ENCODE measurements at regions not wholly inside any gene's neighbourhood (a gene's known extent, or its start where the extent isn't known, plus 50 kb on each side); places are given as distances from the start of the nearest gene placed in this dataset.

DNA sequence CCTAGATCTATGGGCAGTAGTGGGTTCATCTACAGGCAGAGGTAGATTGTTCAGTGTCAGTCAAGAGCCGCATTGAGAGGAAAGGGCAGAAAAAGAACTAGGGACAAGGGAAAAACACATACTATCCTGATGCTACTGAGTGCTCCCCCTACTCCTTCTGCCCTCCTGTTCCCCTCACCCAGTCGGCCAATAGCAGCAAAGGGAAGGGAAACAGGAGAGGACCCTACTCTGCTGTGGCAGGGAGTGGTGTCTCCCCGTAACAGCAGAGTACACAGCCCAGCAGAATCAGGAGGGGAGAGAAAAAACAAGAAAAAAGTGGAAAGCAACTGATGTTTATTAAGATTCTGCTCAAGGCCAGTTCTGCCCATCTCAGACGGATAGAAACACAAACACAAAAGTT is 136.1 kb upstream of the CCDC150 start:
- TF ChIP-seq CREB1 (IDR thresholded peaks at IDR 0.05; ENCODE audit: low read depth) = no peak
- no peak for TF ChIP-seq TEAD4 (IDR thresholded peaks at IDR 0.05)
- no peak for TF ChIP-seq YY1 (IDR thresholded peaks at IDR 0.05; ENCODE audit: low read depth)
- no peak for TF ChIP-seq FOXM1 (IDR thresholded peaks at IDR 0.05; ENCODE audit: borderline replicate concordance, low read depth)
- TF ChIP-seq EGR1 (IDR thresholded peaks at IDR 0.05) = no peak
- TF ChIP-seq EP300 (IDR thresholded peaks at IDR 0.05; ENCODE audit: borderline replicate concordance) = no peak
- no peak for TF ChIP-seq NFIC (IDR thresholded peaks at IDR 0.05)
- no peak for TF ChIP-seq RAD21 (IDR thresholded peaks at IDR 0.05; ENCODE audit: low read depth)
- TF ChIP-seq MAX (IDR thresholded peaks at IDR 0.05) = no peak
- TF ChIP-seq, protein P1, sequence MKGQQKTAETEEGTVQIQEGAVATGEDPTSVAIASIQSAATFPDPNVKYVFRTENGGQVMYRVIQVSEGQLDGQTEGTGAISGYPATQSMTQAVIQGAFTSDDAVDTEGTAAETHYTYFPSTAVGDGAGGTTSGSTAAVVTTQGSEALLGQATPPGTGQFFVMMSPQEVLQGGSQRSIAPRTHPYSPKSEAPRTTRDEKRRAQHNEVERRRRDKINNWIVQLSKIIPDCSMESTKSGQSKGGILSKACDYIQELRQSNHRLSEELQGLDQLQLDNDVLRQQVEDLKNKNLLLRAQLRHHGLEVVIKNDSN (IDR thresholded peaks at IDR 0.05) = no peak
- TF ChIP-seq REST (IDR thresholded peaks at IDR 0.05; ENCODE audit: low read depth) = no peak
- no peak for TF ChIP-seq CEBPB (IDR thresholded peaks at IDR 0.05)
- TF ChIP-seq ZBTB7A (IDR thresholded peaks at IDR 0.05; ENCODE audit: low read depth) = no peak
- TF ChIP-seq TCF12 (IDR thresholded peaks at IDR 0.05; ENCODE audit: low read depth) = no peak
- no peak for TF ChIP-seq TAF1 (IDR thresholded peaks at IDR 0.05; ENCODE audit: low read depth)

- TF ChIP-seq EP300 (IDR thresholded peaks at IDR 0.05; ENCODE audit: borderline replicate concordance) (no peak), CREB1 (IDR thresholded peaks at IDR 0.05; ENCODE audit: low read depth) (no peak), MAX (IDR thresholded peaks at IDR 0.05) (no peak)
These were observed 134.7 kb upstream of the CCDC150 start for GRCh38 chr2:196504788-196505187.

GRCh38 chr2:196510246-196510645 is 129.3 kb upstream of the CCDC150 start:
- TF ChIP-seq, protein P1 (IDR thresholded peaks at IDR 0.05) = no peak
- TF ChIP-seq FOXM1 (IDR thresholded peaks at IDR 0.05; ENCODE audit: borderline replicate concordance, low read depth) (no peak), ZBTB7A (IDR thresholded peaks at IDR 0.05; ENCODE audit: low read depth) (no peak), RAD21 (IDR thresholded peaks at IDR 0.05; ENCODE audit: low read depth) (no peak), EGR1 (IDR thresholded peaks at IDR 0.05) (no peak), YY1 (IDR thresholded peaks at IDR 0.05; ENCODE audit: low read depth) (no peak), CEBPB (IDR thresholded peaks at IDR 0.05) (no peak), REST (IDR thresholded peaks at IDR 0.05; ENCODE audit: low read depth) (no peak), TAF1 (IDR thresholded peaks at IDR 0.05; ENCODE audit: low read depth) (no peak), NFIC (IDR thresholded peaks at IDR 0.05) (no peak), TEAD4 (IDR thresholded peaks at IDR 0.05) (no peak), TCF12 (IDR thresholded peaks at IDR 0.05; ENCODE audit: low read depth) (no peak), EP300 (IDR thresholded peaks at IDR 0.05; ENCODE audit: borderline replicate concordance) (no peak), CREB1 (IDR thresholded peaks at IDR 0.05; ENCODE audit: low read depth) (no peak), MAX (IDR thresholded peaks at IDR 0.05) (no peak)

- TF ChIP-seq ZBTB7A (IDR thresholded peaks at IDR 0.05; ENCODE audit: low read depth) = no peak
- no peak for TF ChIP-seq REST (IDR thresholded peaks at IDR 0.05; ENCODE audit: low read depth)
- TF ChIP-seq EGR1 (IDR thresholded peaks at IDR 0.05) = no peak
- TF ChIP-seq RAD21 (IDR thresholded peaks at IDR 0.05; ENCODE audit: low read depth) = no peak
- no peak for TF ChIP-seq NFIC (IDR thresholded peaks at IDR 0.05)
- TF ChIP-seq MAX (IDR thresholded peaks at IDR 0.05) = no peak
- TF ChIP-seq TEAD4 (IDR thresholded peaks at IDR 0.05) = no peak
These were observed 128.0 kb upstream of the CCDC150 start for GRCh38 chr2:196511258-196512168.
